DMS79 (cell line): ENCODE measurements at regions not wholly inside any gene's neighbourhood (a gene's known extent, or its start where the extent isn't known, plus 50 kb on each side); places are given as distances from the start of the nearest gene placed in this dataset.
"Not testable (repeated sequence)": the region's sequence is repeated elsewhere in the genome, so short reads cannot be mapped to it uniquely, and the experiment has no call there.

Experiments used
- DNase-seq: peaks from one replicate; lab custom pipeline; 2025; lab: John Stamatoyannopoulos, UW

GRCh38 chr7:23887660-23888059 is 177.6 kb downstream of the STK31 start:
- DNase-seq, result no peak

GRCh38 chr7:23888958-23889357 is 178.9 kb downstream of the STK31 start:
- no peak for DNase-seq

GRCh38 chr7:23889566-23889965 is 179.5 kb downstream of the STK31 start:
- DNase-seq, result no peak

GRCh38 chr7:23892019-23892418 is 182.0 kb downstream of the STK31 start:
- no peak for DNase-seq

- DNase-seq, result no peak
Observed at GRCh38 chr7:23893176-23893941, 183.3 kb downstream of the STK31 start.

GRCh38 chr7:23893942-23894891 is 184.2 kb downstream of the STK31 start:
- DNase-seq, result no peak

- DNase-seq, result no peak
Observed at GRCh38 chr7:23894892-23895569, 185.0 kb downstream of the STK31 start.

GRCh38 chr7:23895666-23896096 is 185.7 kb downstream of the STK31 start:
- DNase-seq, result no peak

- DNase-seq, result no peak
Observed at GRCh38 chr7:23898619-23899018, 188.6 kb downstream of the STK31 start.

- not testable (repeated sequence) for DNase-seq
Observed at GRCh38 chr7:23904901-23905300, 194.9 kb downstream of the STK31 start.

- DNase-seq, result no peak
Observed at GRCh38 chr7:23907012-23907411, 197.0 kb downstream of the STK31 start.

GRCh38 chr7:23909426-23909825 is 199.4 kb downstream of the STK31 start:
- DNase-seq, result no peak

GRCh38 chr7:23912065-23912464 is 202.0 kb downstream of the STK31 start:
- no peak for DNase-seq

GRCh38 chr7:23913016-23913415 is 203.0 kb downstream of the STK31 start:
- no peak for DNase-seq

GRCh38 chr7:23915236-23915635 is 205.2 kb downstream of the STK31 start:
- DNase-seq, result no peak

- DNase-seq, result no peak
Observed at GRCh38 chr7:23918286-23918685, 208.3 kb downstream of the STK31 start.

- no peak for DNase-seq
Observed at GRCh38 chr7:23918856-23919255, 208.8 kb downstream of the STK31 start.

GRCh38 chr7:23925088-23925487 is 215.1 kb downstream of the STK31 start:
- DNase-seq, result no peak

GRCh38 chr7:23927709-23928417 is 217.8 kb downstream of the STK31 start:
- DNase-seq, result no peak

- no peak for DNase-seq
Observed at GRCh38 chr7:23928418-23928775, 218.4 kb downstream of the STK31 start.

GRCh38 chr7:23930312-23930711 is 220.3 kb downstream of the STK31 start:
- no peak for DNase-seq

- no peak for DNase-seq
Observed at GRCh38 chr7:23931633-23932032, 221.6 kb downstream of the STK31 start.
